Stimulated activated CD4-positive, alpha-beta T cell treated with anti-CD3 and anti-CD28 coated beads, Interleukin-12 subunit alpha, Interleukin-12 subunit beta, amount 100 ng/mL, for 4 hours (primary cell): ENCODE measurements at regions not wholly inside any gene's neighbourhood (a gene's known extent, or its start where the extent isn't known, plus 50 kb on each side); places are given as distances from the start of the nearest gene placed in this dataset.

ENCODE experiments used
- DNase-seq: peaks from one replicate; pipeline ENCODE4 v3.0.0-alpha.2; 2020

- no peak for DNase-seq
Observed at GRCh38 chr5:124252191-124252638, 494.2 kb downstream of the ZNF608 start.

GRCh38 chr5:124245276-124245675 is 501.2 kb downstream of the ZNF608 start:
- no peak for DNase-seq

- no peak for DNase-seq
Observed at GRCh38 chr5:124240732-124241131, 505.7 kb downstream of the ZNF608 start.

- DNase-seq: no peak
Observed at GRCh38 chr5:124239572-124239971, 506.9 kb downstream of the ZNF608 start.

- DNase-seq: no peak
Observed at GRCh38 chr5:124238350-124238749, 508.1 kb downstream of the ZNF608 start.

- no peak for DNase-seq
Observed at GRCh38 chr5:124237206-124237695, 509.2 kb downstream of the ZNF608 start.

- DNase-seq: no peak
Observed at GRCh38 chr5:124236361-124237205, 509.9 kb downstream of the ZNF608 start.

- DNase-seq: no peak
Observed at GRCh38 chr5:124235576-124235975, 510.9 kb downstream of the ZNF608 start.

GRCh38 chr5:124234770-124235562 is 511.5 kb downstream of the ZNF608 start:
- no peak for DNase-seq

GRCh38 chr5:124234022-124234769 is 512.2 kb downstream of the ZNF608 start:
- DNase-seq: no peak

GRCh38 chr5:124232515-124232914 is 513.9 kb downstream of the ZNF608 start:
- DNase-seq: no peak

GRCh38 chr5:124231802-124232201 is 514.6 kb downstream of the ZNF608 start:
- DNase-seq: no peak

- no peak for DNase-seq
Observed at GRCh38 chr5:124231230-124231629, 515.2 kb downstream of the ZNF608 start.

GRCh38 chr5:124230456-124230855 is 516.0 kb downstream of the ZNF608 start:
- no peak for DNase-seq

- no peak for DNase-seq
Observed at GRCh38 chr5:124229352-124229751, 517.1 kb downstream of the ZNF608 start.

GRCh38 chr5:124227914-124228313 is 518.5 kb downstream of the ZNF608 start:
- DNase-seq: no peak

- no peak for DNase-seq
Observed at GRCh38 chr5:124220418-124220817, 526.0 kb downstream of the ZNF608 start.

- no peak for DNase-seq
Observed at GRCh38 chr5:124212934-124213333, 533.5 kb downstream of the ZNF608 start.

GRCh38 chr5:124210111-124210910 is 536.1 kb downstream of the ZNF608 start:
- no peak for DNase-seq

- no peak for DNase-seq
Observed at GRCh38 chr5:124207118-124207517, 539.3 kb downstream of the ZNF608 start.

GRCh38 chr5:124206540-124206939 is 539.9 kb downstream of the ZNF608 start:
- no peak for DNase-seq

- DNase-seq: no peak
Observed at GRCh38 chr5:124203303-124203702, 543.1 kb downstream of the ZNF608 start.
